Panc1 (cell line): ENCODE measurements at regions not wholly inside any gene's neighbourhood (a gene's known extent, or its start where the extent isn't known, plus 50 kb on each side); places are given as distances from the start of the nearest gene placed in this dataset.

Experiments
- ATAC-seq: fragments of 200-7000 bp; cut with Tn5 transposase; 2 replicates; pipeline ENCODE4 v1.9.1; 2020; ENCODE audit warnings: mild to moderate bottlenecking, moderate library complexity
- BruUV-seq: library from RNA; stranded (reverse); fragments of 400-500 nt; replicated peaks from 2 replicates; lab custom pipeline; 2021; lab: Mats Ljungman, UMichigan
- CTCF ChIA-PET: fragments of 300-600 bp; sonication (Branson Sonifier 250); formaldehyde crosslinking; loops from one replicate; lab custom pipeline; 2022; ENCODE audit warnings: antibody characterized with exemption; lab: Charles Lee
- POLR2A ChIA-PET: fragments of 300-600 bp; sonication (Branson Sonifier 250); formaldehyde crosslinking; loops from one replicate; lab custom pipeline; 2022; ENCODE audit warnings: antibody characterized with exemption; lab: Charles Lee
- DNase-seq: peaks from one replicate; pipeline ENCODE4 v3.0.0-alpha.2; 2010; ENCODE audit warnings: low read depth, low spot score
- H3K27ac ChIP-seq: 2 replicates; pipeline ENCODE4 v1.5.1; 2011; ENCODE audit warnings: mild to moderate bottlenecking, low read length, inconsistent platforms
- H3K27me3 ChIP-seq: fragments of 200-500 bp; sonication (Bioruptor generic); 2 replicates; pipeline ENCODE4 v1.6.0; 2014; ENCODE audit warnings: low read length, inconsistent platforms; ENCODE audit not compliant: control insufficient read depth, insufficient read depth
- H3K36me3 ChIP-seq: fragments of 200-500 bp; sonication (Bioruptor generic); 2 replicates; pipeline ENCODE4 v1.5.1; 2014; ENCODE audit warnings: inconsistent platforms, mild to moderate bottlenecking, low read length, moderate library complexity; ENCODE audit not compliant: control insufficient read depth, insufficient read depth
- H3K4me1 ChIP-seq: 2 replicates; pipeline ENCODE4 v1.5.1; 2011; ENCODE audit warnings: inconsistent platforms, mild to moderate bottlenecking, low read length, moderate library complexity; ENCODE audit not compliant: control insufficient read depth, insufficient read depth
- H3K4me3 ChIP-seq, 2 experiments: 2 replicates each; pipeline ENCODE4 v1.5.1; 2011 to 2012; ENCODE audit warnings: low read depth in 2 of 2, low read length in 2 of 2, mild to moderate bottlenecking in 2 of 2, inconsistent platforms in 1 of 2, moderate library complexity in 1 of 2
- H3K9me3 ChIP-seq: fragments of 200-500 bp; sonication (Bioruptor generic); 2 replicates; pipeline ENCODE4 v1.5.1; 2014; ENCODE audit warnings: low read depth, mild to moderate bottlenecking, inconsistent platforms, low read length, moderate library complexity; ENCODE audit not compliant: control insufficient read depth, insufficient read depth
- POLR2AphosphoS5 ChIP-seq: IDR thresholded peaks from 2 replicates; pipeline ENCODE4 v1.6.1; 2012; ENCODE audit warnings: mild to moderate bottlenecking, low read depth, low read length, moderate library complexity
- SIN3A ChIP-seq: IDR thresholded peaks from 2 replicates; pipeline ENCODE4 v1.6.1; 2012; ENCODE audit warnings: low read depth, mild to moderate bottlenecking, low read length, moderate library complexity, borderline replicate concordance; ENCODE audit not compliant: insufficient read depth
- TCF7L2 ChIP-seq: IDR thresholded peaks from 2 replicates; pipeline ENCODE4 v1.6.1; 2011; ENCODE audit warnings: mild to moderate bottlenecking, low read depth, low read length, inconsistent platforms
- in situ Hi-C: cut with HindIII; loops from 2 replicates; pipeline ENCODE4 v1.10.0; 2016; ENCODE audit warnings: low sequenced_read_pairs, low pct_unique_long_range_greater_than_20kb
- intact Hi-C: fragments of 100-400 bp; cut with micrococcal nuclease; formaldehyde crosslinking; loops from one replicate; pipeline ENCODE4 v1.10.0; 2022; ENCODE audit not compliant: unreplicated experiment
- TF ChIP-seq, protein P1 (sequence below), 2 experiments: IDR thresholded peaks; 2 replicates each; pipeline ENCODE4 v1.6.1; 2011 to 2012; ENCODE audit warnings: low read depth in 2 of 2, control low read depth in 1 of 2, low read length in 1 of 2, mild to moderate bottlenecking in 1 of 2, moderate library complexity in 1 of 2; ENCODE audit not compliant: insufficient read depth in 1 of 2
- TF ChIP-seq, protein P2 (sequence below): fragments of 450-650 bp; IDR thresholded peaks from 2 replicates; pipeline ENCODE4 v1.5.1; 2017; ENCODE audit warnings: mild to moderate bottlenecking

DNA sequence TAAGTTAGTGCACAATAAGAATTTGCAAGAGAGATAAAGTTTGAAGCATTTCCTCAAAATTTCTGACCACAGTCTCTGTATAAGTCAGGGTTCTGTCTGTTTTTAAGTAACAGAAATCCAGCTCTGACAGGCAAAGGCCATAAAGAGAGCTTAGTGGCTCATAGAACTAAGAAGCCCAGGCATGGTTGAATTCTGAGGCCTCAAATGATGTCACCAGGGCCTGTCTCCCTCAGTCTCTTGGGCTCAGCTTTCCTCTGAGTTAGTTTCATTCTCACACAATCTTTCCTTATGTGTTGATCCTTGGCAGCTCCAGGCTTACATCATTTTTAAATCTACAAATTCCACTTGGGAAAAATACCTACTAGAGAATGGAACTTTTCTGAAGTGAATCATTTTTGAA lies 173.4 kb upstream of the ATP2B1 start:
- TF ChIP-seq, protein P1, sequence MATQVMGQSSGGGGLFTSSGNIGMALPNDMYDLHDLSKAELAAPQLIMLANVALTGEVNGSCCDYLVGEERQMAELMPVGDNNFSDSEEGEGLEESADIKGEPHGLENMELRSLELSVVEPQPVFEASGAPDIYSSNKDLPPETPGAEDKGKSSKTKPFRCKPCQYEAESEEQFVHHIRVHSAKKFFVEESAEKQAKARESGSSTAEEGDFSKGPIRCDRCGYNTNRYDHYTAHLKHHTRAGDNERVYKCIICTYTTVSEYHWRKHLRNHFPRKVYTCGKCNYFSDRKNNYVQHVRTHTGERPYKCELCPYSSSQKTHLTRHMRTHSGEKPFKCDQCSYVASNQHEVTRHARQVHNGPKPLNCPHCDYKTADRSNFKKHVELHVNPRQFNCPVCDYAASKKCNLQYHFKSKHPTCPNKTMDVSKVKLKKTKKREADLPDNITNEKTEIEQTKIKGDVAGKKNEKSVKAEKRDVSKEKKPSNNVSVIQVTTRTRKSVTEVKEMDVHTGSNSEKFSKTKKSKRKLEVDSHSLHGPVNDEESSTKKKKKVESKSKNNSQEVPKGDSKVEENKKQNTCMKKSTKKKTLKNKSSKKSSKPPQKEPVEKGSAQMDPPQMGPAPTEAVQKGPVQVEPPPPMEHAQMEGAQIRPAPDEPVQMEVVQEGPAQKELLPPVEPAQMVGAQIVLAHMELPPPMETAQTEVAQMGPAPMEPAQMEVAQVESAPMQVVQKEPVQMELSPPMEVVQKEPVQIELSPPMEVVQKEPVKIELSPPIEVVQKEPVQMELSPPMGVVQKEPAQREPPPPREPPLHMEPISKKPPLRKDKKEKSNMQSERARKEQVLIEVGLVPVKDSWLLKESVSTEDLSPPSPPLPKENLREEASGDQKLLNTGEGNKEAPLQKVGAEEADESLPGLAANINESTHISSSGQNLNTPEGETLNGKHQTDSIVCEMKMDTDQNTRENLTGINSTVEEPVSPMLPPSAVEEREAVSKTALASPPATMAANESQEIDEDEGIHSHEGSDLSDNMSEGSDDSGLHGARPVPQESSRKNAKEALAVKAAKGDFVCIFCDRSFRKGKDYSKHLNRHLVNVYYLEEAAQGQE (IDR thresholded peaks at IDR 0.05; ENCODE audit: insufficient read depth in 1 of 2, low read depth in 2 of 2, low read length in 1 of 2): no peak
- DNase-seq (no peak), ATAC-seq (no peak)
- Histone ChIP-seq H3K4me1 (no peaks in the 10 kb centered on the region), H3K36me3 (no peaks in the 10 kb centered on the region), H3K27ac (no peak overlapping the region), H3K9me3 (no peaks in the 10 kb centered on the region), H3K4me3 (no peak overlapping the region), H3K27me3 (no peaks in the 10 kb centered on the region)
- ChIA-PET CTCF (no interaction called here), POLR2A (no interaction called here)
- BruUV-seq: no TSS peak
- intact Hi-C loops: no loop called here
- in situ Hi-C loops: no loop called here

DNA sequence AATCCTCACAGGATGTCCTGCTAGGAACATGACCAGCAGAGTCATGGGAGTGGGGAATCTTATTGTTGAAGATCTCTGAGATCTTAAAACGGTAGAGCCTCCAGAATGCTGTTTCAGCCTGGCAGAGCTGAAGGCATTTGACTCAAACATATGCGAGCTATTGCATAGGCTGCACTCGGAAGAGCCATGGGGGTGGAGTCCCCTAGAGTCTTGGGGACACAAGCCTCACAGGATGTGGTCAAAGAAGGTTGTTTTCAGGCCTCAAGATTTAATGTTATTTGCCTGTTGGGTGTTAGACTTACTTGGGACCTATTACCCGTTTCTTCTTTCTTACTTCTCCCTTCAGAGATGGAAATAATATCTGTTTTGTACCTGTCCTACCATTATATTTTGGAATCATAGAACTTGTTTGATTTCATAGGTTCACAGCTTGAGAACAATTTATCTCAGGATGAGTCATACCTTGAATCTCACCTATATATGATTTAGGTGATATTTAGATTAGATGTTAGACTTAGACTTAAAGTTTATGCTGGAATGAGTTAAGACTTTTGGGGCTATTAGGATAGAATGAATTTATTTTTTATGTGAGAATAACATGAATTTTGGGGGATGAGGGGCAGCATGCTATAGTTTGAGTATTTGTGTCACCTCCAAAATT lies 172.2 kb upstream of the ATP2B1 start:
- DNase-seq (no peak), ATAC-seq (no peak)
- in situ Hi-C loops: no loop called here
- H3K4me3 ChIP-seq: no peak overlapping the region
- H3K36me3 ChIP-seq: no peaks in the 10 kb centered on the region
- ChIA-PET CTCF (no interaction called here), POLR2A (no interaction called here)
- no peaks in the 10 kb centered on the region for H3K27me3 ChIP-seq
- H3K27ac ChIP-seq: no peak overlapping the region
- no peak for TF ChIP-seq TCF7L2
- TF ChIP-seq SIN3A: no peak
- TF ChIP-seq, protein P2, sequence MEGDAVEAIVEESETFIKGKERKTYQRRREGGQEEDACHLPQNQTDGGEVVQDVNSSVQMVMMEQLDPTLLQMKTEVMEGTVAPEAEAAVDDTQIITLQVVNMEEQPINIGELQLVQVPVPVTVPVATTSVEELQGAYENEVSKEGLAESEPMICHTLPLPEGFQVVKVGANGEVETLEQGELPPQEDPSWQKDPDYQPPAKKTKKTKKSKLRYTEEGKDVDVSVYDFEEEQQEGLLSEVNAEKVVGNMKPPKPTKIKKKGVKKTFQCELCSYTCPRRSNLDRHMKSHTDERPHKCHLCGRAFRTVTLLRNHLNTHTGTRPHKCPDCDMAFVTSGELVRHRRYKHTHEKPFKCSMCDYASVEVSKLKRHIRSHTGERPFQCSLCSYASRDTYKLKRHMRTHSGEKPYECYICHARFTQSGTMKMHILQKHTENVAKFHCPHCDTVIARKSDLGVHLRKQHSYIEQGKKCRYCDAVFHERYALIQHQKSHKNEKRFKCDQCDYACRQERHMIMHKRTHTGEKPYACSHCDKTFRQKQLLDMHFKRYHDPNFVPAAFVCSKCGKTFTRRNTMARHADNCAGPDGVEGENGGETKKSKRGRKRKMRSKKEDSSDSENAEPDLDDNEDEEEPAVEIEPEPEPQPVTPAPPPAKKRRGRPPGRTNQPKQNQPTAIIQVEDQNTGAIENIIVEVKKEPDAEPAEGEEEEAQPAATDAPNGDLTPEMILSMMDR: no peak
- no peak for TF ChIP-seq POLR2AphosphoS5
- TF ChIP-seq, protein P1 (IDR thresholded peaks at IDR 0.05; ENCODE audit: insufficient read depth in 1 of 2, low read depth in 2 of 2, low read length in 1 of 2): no peak
- intact Hi-C loops: no loop called here
- H3K4me1 ChIP-seq: no peaks in the 10 kb centered on the region
- no peaks in the 10 kb centered on the region for H3K9me3 ChIP-seq
- BruUV-seq: no TSS peak
